Lung (tissue), 9 donors: ENCODE measurements at regions not wholly inside any gene's neighbourhood (a gene's known extent, or its start where the extent isn't known, plus 50 kb on each side); places are given as distances from the start of the nearest gene placed in this dataset.
"Not testable (repeated sequence)": the region's sequence is repeated elsewhere in the genome, so short reads cannot be mapped to it uniquely, and the experiment has no call there.

ENCODE experiments used
- ATAC-seq: fragments of 200-7000 bp; cut with Tn5 transposase; one replicate; pipeline ENCODE4 v1.9.1; 2020; ENCODE audit warnings: moderate number of reproducible peaks; ENCODE audit not compliant: insufficient read depth, low FRiP score
- DNase-seq, 3 donors: peaks; one replicate each; pipeline ENCODE4 v3.0.0-alpha.2; 2013 to 2017
- H3K27ac ChIP-seq, 2 donors: one replicate each; pipeline ENCODE4 v1.5.1; 2013; ENCODE audit warnings: mild to moderate bottlenecking in 2 of 2, moderate library complexity in 2 of 2, control low read depth in 1 of 2, inconsistent platforms in 1 of 2, low read depth in 1 of 2, low read length in 1 of 2
- H3K27me3 ChIP-seq, 3 donors: one replicate each; pipeline ENCODE4 v1.5.1; 2013; ENCODE audit warnings: low read length in 2 of 3; ENCODE audit not compliant: control insufficient read depth in 3 of 3, insufficient read depth in 3 of 3
- H3K36me3 ChIP-seq, 4 donors: one replicate each; pipeline ENCODE4 v1.5.1; 2013; ENCODE audit warnings: low read length in 4 of 4, mild to moderate bottlenecking in 1 of 4, moderate library complexity in 1 of 4; ENCODE audit not compliant: control insufficient read depth in 4 of 4, insufficient read depth in 4 of 4
- H3K4me1 ChIP-seq, 5 donors: one replicate each; pipeline ENCODE4 v1.5.1; 2013; ENCODE audit warnings: low read length in 5 of 5, mild to moderate bottlenecking in 2 of 5, moderate library complexity in 1 of 5; ENCODE audit not compliant: control insufficient read depth in 5 of 5, insufficient read depth in 5 of 5
- H3K4me3 ChIP-seq: one replicate; pipeline ENCODE4 v1.5.1; 2013; ENCODE audit warnings: mild to moderate bottlenecking, control low read depth, moderate library complexity
- H3K9ac ChIP-seq, 2 donors: one replicate each; pipeline ENCODE4 v1.5.1; 2013; ENCODE audit warnings: low read length in 2 of 2, control low read depth in 1 of 2; ENCODE audit not compliant: insufficient read depth in 1 of 2
- H3K9me3 ChIP-seq, 4 donors: one replicate each; pipeline ENCODE4 v1.5.1; 2013; ENCODE audit warnings: low read length in 3 of 4, mild to moderate bottlenecking in 1 of 4, moderate library complexity in 1 of 4; ENCODE audit not compliant: control insufficient read depth in 4 of 4, insufficient read depth in 3 of 4
- WGBS, 2 donors: extraction: QIAGEN DNeasy Blood & Tissue Kit; methylation state at CpG; one replicate each; pipeline ENCODE4 v1.1.7; 2013; 5-methylcytosine and 5-hydroxymethylcytosine counted together
- donor health status: Bipolar disorder and iron deficiency.
- donor health status: healthy.
- donor health status: DM: yes; HTN: yes; CAD: no.

GRCh38 chr7:73215232-73215631 lies 93.4 kb downstream of the NSUN5 start:
- H3K27ac ChIP-seq, H3K9me3 ChIP-seq, H3K36me3 ChIP-seq, H3K27me3 ChIP-seq, H3K9ac ChIP-seq, H3K4me3 ChIP-seq, ATAC-seq, H3K4me1 ChIP-seq, DNase-seq: not testable (repeated sequence)
- WGBS, 2 donors: no CpG with 5 or more reads among the region's 7 CpGs

GRCh38 chr7:73214471-73214870 lies 94.2 kb downstream of the NSUN5 start:
- not testable (repeated sequence) for H3K9me3 ChIP-seq, H3K9ac ChIP-seq, H3K36me3 ChIP-seq, ATAC-seq, H3K27ac ChIP-seq, H3K4me1 ChIP-seq, H3K4me3 ChIP-seq, H3K27me3 ChIP-seq
- 38 to 56% methylated on average over 2 to 4 of the region's 4 CpGs for WGBS, 2 donors
- DNase-seq: peak; percentile 0 to 5 (median 2)

GRCh38 chr7:73213076-73213475 lies 95.5 kb downstream of the NSUN5 start:
- DNase-seq, H3K9me3 ChIP-seq, H3K4me1 ChIP-seq, H3K4me3 ChIP-seq, H3K27me3 ChIP-seq, H3K9ac ChIP-seq, H3K27ac ChIP-seq, H3K36me3 ChIP-seq, ATAC-seq: not testable (repeated sequence)
- 15 to 40% methylated on average over 3 to 4 of the region's 7 CpGs for WGBS, 2 donors

DNA sequence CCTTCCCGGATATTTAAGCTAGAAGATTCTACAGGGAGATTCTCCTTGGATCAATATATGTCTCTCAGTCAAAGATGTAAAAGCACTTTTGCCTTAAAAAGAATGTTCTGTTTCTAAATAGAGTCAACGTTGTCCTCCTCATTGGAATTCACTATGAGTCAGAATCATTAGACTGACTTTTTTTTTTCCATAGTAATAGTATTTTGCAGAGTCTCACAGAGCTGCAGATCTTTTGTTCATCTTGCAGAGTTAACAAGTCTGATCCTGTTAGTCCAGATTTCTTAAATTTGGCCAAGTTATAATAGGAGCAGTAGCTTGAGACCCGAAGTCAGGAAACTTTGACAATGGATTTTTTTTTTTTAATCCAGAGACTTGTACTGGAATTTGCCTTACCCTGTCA lies 103.0 kb downstream of the NSUN5 start:
- H3K9me3 ChIP-seq, H3K4me3 ChIP-seq, DNase-seq, H3K27me3 ChIP-seq, ATAC-seq, H3K27ac ChIP-seq, H3K4me1 ChIP-seq, H3K9ac ChIP-seq, H3K36me3 ChIP-seq: not testable (repeated sequence)
- WGBS, 2 donors: 58 to 78% methylated on average over 1 of the region's 3 CpGs

DNA sequence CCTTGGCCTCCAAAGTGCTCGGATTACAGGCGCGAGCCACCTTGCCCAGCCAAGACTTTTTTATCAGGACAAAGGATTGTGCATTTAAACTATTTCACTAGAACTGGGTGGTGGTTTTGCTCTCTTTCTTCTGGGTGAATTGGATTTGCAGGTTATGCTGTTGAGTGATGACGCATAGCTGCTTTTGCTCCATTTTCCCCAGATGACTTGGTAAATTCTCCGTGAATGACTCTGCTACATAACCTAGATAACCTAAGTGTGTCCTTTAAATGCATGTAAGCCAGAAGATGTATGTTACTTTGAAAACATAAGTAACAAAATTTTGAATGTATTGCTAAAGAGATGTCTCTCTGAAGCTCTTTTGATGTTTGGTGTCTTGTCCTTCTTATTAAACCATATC lies 103.7 kb downstream of the NSUN5 start:
- H3K4me1 ChIP-seq: not testable (repeated sequence)

GRCh38 chr7:73203312-73203711 lies 105.3 kb downstream of the NSUN5 start:
- not testable (repeated sequence) for H3K36me3 ChIP-seq, ATAC-seq, H3K9me3 ChIP-seq, H3K4me3 ChIP-seq, H3K9ac ChIP-seq, DNase-seq, H3K4me1 ChIP-seq, H3K27ac ChIP-seq, H3K27me3 ChIP-seq
- 94 to 95% methylated on average over 5 of the region's 5 CpGs for WGBS, 2 donors

More for the DNA sequence above, 103.7 kb downstream of the NSUN5 start:
- H3K4me3 ChIP-seq, DNase-seq, H3K27me3 ChIP-seq, H3K9ac ChIP-seq, H3K27ac ChIP-seq, ATAC-seq, H3K9me3 ChIP-seq, H3K36me3 ChIP-seq: not testable (repeated sequence)
- 94 to 99% methylated on average over 5 of the region's 5 CpGs for WGBS, 2 donors

DNA sequence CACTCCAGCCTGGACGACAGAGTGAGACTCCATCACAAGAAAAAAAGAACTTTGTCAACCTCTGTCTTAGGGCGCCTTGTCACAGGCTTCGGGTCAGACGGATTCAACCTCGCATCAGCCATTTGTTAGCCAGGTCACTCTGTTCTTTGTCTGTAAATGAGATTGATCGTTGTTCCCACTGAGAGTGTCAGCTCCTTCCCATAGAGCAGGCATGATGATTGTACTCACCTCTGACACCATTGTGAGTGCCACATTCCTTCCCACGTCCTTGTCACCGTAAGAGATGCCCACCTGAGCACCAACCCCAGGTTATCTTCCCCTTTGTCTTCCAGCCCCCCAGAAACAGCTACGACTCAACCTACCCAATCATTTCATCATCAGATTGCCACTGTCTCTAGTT lies 107.4 kb downstream of the NSUN5 start:
- not testable (repeated sequence) for H3K4me3 ChIP-seq, H3K9me3 ChIP-seq, H3K36me3 ChIP-seq, H3K9ac ChIP-seq, ATAC-seq, DNase-seq, H3K27ac ChIP-seq, H3K4me1 ChIP-seq, H3K27me3 ChIP-seq
- 95 to 100% methylated on average over 7 to 8 of the region's 9 CpGs for WGBS, 2 donors

- DNase-seq, H3K36me3 ChIP-seq, H3K27me3 ChIP-seq, H3K4me1 ChIP-seq, H3K9me3 ChIP-seq, H3K9ac ChIP-seq, H3K27ac ChIP-seq, H3K4me3 ChIP-seq: not testable (repeated sequence)
- WGBS, 2 donors: no CpG with 5 or more reads among the region's 9 CpGs
- ATAC-seq: peak; percentile 42
Measured at GRCh38 chr7:73200518-73201099, 108.0 kb downstream of the NSUN5 start.
